Body of pancreas (tissue), 4 donors: ENCODE measurements at regions not wholly inside any gene's neighbourhood (a gene's known extent, or its start where the extent isn't known, plus 50 kb on each side); places are given as distances from the start of the nearest gene placed in this dataset.

Experiments
- CTCF ChIP-seq, 7 experiments: fragments of 450-650 bp in 4 of 7; fragments of 200-600 bp in 3 of 7; sonication (generic) in 3 of 7; IDR thresholded peaks; one replicate each; pipeline ENCODE4 v1.5.1; 2016 to 2019; ENCODE audit warnings: antibody characterized with exemption in 7 of 7
- POLR2A ChIP-seq, 3 donors: fragments of 450-650 bp; IDR thresholded peaks; one replicate each; pipeline ENCODE4 v1.6.1; 2016; ENCODE audit warnings: antibody characterized with exemption in 3 of 3, mild to moderate bottlenecking in 2 of 3

GRCh38 chr3:86605166-86605565 lies 385.8 kb downstream of the VGLL3 start:
- TF ChIP-seq POLR2A (IDR thresholded peaks at IDR 0.05) (no peak), CTCF (IDR thresholded peaks at IDR 0.05) (no peak)
